Upper lobe of right lung (tissue), 1 donor: ENCODE measurements at regions not wholly inside any gene's neighbourhood (a gene's known extent, or its start where the extent isn't known, plus 50 kb on each side); places are given as distances from the start of the nearest gene placed in this dataset.

ENCODE experiments used
- ATAC-seq: fragments of 200-7000 bp; cut with Tn5 transposase; one replicate; pipeline ENCODE4 v1.9.1; 2020; ENCODE audit warnings: mild to moderate bottlenecking, moderate library complexity
- DNase-seq: peaks from one replicate; pipeline ENCODE4 v3.0.0-alpha.2; 2020
- H3K27ac ChIP-seq: fragments of 200-600 bp; one replicate; pipeline ENCODE4 v1.8.0; 2022
- H3K27me3 ChIP-seq: fragments of 200-600 bp; one replicate; pipeline ENCODE4 v1.8.0; 2022; ENCODE audit warnings: mild to moderate bottlenecking
- H3K36me3 ChIP-seq: fragments of 200-600 bp; one replicate; pipeline ENCODE4 v1.8.0; 2022
- H3K4me1 ChIP-seq: fragments of 200-600 bp; one replicate; pipeline ENCODE4 v1.8.0; 2022
- H3K4me3 ChIP-seq: fragments of 200-600 bp; one replicate; pipeline ENCODE4 v1.8.0; 2022; ENCODE audit warnings: mild to moderate bottlenecking
- H3K9me3 ChIP-seq: fragments of 200-600 bp; one replicate; pipeline ENCODE4 v1.8.0; 2022
- CTCF ChIP-seq: fragments of 200-600 bp; IDR thresholded peaks from one replicate; pipeline ENCODE4 v1.8.0; 2022; ENCODE audit warnings: antibody characterized with exemption
- intact Hi-C: fragments of 100-400 bp; cut with DNase I; formaldehyde crosslinking; loops from one replicate; pipeline ENCODE4 v1.11.0; 2022
- donor health status: DM: no; HTN: yes; CAD: no; lungs with severe emphysema.

- H3K27ac ChIP-seq = no peak overlapping the region
- intact Hi-C loops = no loop called here
- H3K36me3 ChIP-seq = no peaks in the 10 kb centered on the region
- ATAC-seq (peak; percentile 28), DNase-seq (no peak)
- no peak overlapping the region for H3K4me3 ChIP-seq
- no peak for TF ChIP-seq CTCF
- no peaks in the 10 kb centered on the region for H3K27me3 ChIP-seq
- H3K4me1 ChIP-seq = no peaks in the 10 kb centered on the region
- H3K9me3 ChIP-seq = no peaks in the 10 kb centered on the region
Observed at GRCh38 chr17:52709724-52710123, 551.2 kb upstream of the CA10 start.

- Histone ChIP-seq H3K4me1 (no peaks in the 10 kb centered on the region), H3K9me3 (no peaks in the 10 kb centered on the region), H3K27ac (no peak overlapping the region), H3K4me3 (no peak overlapping the region), H3K36me3 (no peaks in the 10 kb centered on the region), H3K27me3 (no peaks in the 10 kb centered on the region)
- DNase-seq = no peak
- TF ChIP-seq CTCF = no peak
- no peak for ATAC-seq
- intact Hi-C loops = no loop called here
Observed at GRCh38 chr17:52696362-52696761, 537.8 kb upstream of the CA10 start.

GRCh38 chr17:52686140-52686539 lies 527.6 kb upstream of the CA10 start:
- TF ChIP-seq CTCF = no peak
- ATAC-seq (no peak), DNase-seq (no peak)
- no peaks in the 10 kb centered on the region for H3K4me1 ChIP-seq
- H3K27ac ChIP-seq = no peak overlapping the region
- no peak overlapping the region for H3K4me3 ChIP-seq
- H3K36me3 ChIP-seq = no peaks in the 10 kb centered on the region
- intact Hi-C loops = no loop called here
- H3K9me3 ChIP-seq = no peaks in the 10 kb centered on the region
- H3K27me3 ChIP-seq = no peaks in the 10 kb centered on the region

- Histone ChIP-seq H3K9me3 (peaks cover 9% of the 10 kb centered on the region), H3K27ac (no peak overlapping the region), H3K4me1 (no peaks in the 10 kb centered on the region), H3K36me3 (no peaks in the 10 kb centered on the region), H3K27me3 (no peaks in the 10 kb centered on the region), H3K4me3 (no peak overlapping the region)
- TF ChIP-seq CTCF = no peak
- no peak for ATAC-seq
- DNase-seq = no peak
- intact Hi-C loops = no loop called here
Observed at GRCh38 chr17:52681480-52681879, 523.0 kb upstream of the CA10 start.

- Histone ChIP-seq H3K27me3 (no peaks in the 10 kb centered on the region), H3K36me3 (no peaks in the 10 kb centered on the region), H3K9me3 (peaks cover 9% of the 10 kb centered on the region), H3K27ac (no peak overlapping the region), H3K4me3 (no peak overlapping the region), H3K4me1 (no peaks in the 10 kb centered on the region)
- no peak for TF ChIP-seq CTCF
- intact Hi-C loops = no loop called here
- no peak for ATAC-seq
- DNase-seq = no peak
Observed at GRCh38 chr17:52678211-52678610, 519.7 kb upstream of the CA10 start.

- ATAC-seq = no peak
- intact Hi-C loops = no loop called here
- no peak for DNase-seq
- H3K4me1 ChIP-seq = no peaks in the 10 kb centered on the region
- H3K36me3 ChIP-seq = no peaks in the 10 kb centered on the region
- H3K27ac ChIP-seq = no peak overlapping the region
- peaks cover 4% of the 10 kb centered on the region for H3K9me3 ChIP-seq
- H3K27me3 ChIP-seq = no peaks in the 10 kb centered on the region
- H3K4me3 ChIP-seq = no peak overlapping the region
- TF ChIP-seq CTCF = no peak
Observed at GRCh38 chr17:52674686-52675085, 516.2 kb upstream of the CA10 start.
